D721Med (cell line): ENCODE measurements at regions not wholly inside any gene's neighbourhood (a gene's known extent, or its start where the extent isn't known, plus 50 kb on each side); places are given as distances from the start of the nearest gene placed in this dataset.
"Not testable (repeated sequence)": the region's sequence is repeated elsewhere in the genome, so short reads cannot be mapped to it uniquely, and the experiment has no call there.

Source experiments
- DNase-seq: peaks from one replicate; pipeline ENCODE4 v3.0.0; 2011; ENCODE audit warnings: low spot score; ENCODE audit not compliant: insufficient read length
- FAIRE-seq: peaks from 2 replicates; lab custom pipeline; 2011; peaks lifted over from hg19 to GRCh38; lab: Jason Lieb, UNC
- CTCF ChIP-seq: IDR thresholded peaks from 2 replicates; pipeline ENCODE4 v1.5.1; 2012; ENCODE audit warnings: mild to moderate bottlenecking, control low read depth; ENCODE audit not compliant: insufficient read depth; ENCODE audit errors: missing control alignments

- FAIRE-seq (no peak), DNase-seq (no peak)
- TF ChIP-seq CTCF, result no peak
These were observed 202.3 kb upstream of the RASGEF1B start for GRCh38 chr4:81673961-81674360.

GRCh38 chr4:81668328-81668727, 196.6 kb upstream of the RASGEF1B start:
- not testable (repeated sequence) for DNase-seq, FAIRE-seq

- FAIRE-seq, result peak; percentile 29
- no peak for TF ChIP-seq CTCF
- no peak for DNase-seq
These were observed 195.8 kb upstream of the RASGEF1B start for GRCh38 chr4:81667539-81667938.

GRCh38 chr4:81666491-81666890, 194.8 kb upstream of the RASGEF1B start:
- no peak for TF ChIP-seq CTCF
- FAIRE-seq, result no peak
- DNase-seq, result no peak

- DNase-seq (no peak), FAIRE-seq (no peak)
- no peak for TF ChIP-seq CTCF
These were observed 193.9 kb upstream of the RASGEF1B start for GRCh38 chr4:81665649-81666048.

GRCh38 chr4:81665045-81665444, 193.3 kb upstream of the RASGEF1B start:
- FAIRE-seq, result no peak
- TF ChIP-seq CTCF, result no peak
- DNase-seq, result no peak

GRCh38 chr4:81664079-81664478, 192.4 kb upstream of the RASGEF1B start:
- TF ChIP-seq CTCF, result no peak
- FAIRE-seq, result no peak
- DNase-seq, result no peak

GRCh38 chr4:81663368-81663767, 191.7 kb upstream of the RASGEF1B start:
- TF ChIP-seq CTCF, result no peak
- FAIRE-seq (no peak), DNase-seq (no peak)
